HUDEP-2 (cell line): ENCODE measurements at regions not wholly inside any gene's neighbourhood (a gene's known extent, or its start where the extent isn't known, plus 50 kb on each side); places are given as distances from the start of the nearest gene placed in this dataset.

Experiments used
- DNase-seq, 76 experiments: peaks; one replicate each; lab custom pipeline; 2025; ENCODE audit not compliant: unreplicated experiment in 76 of 76; lab: John Stamatoyannopoulos, UW

GRCh38 chr2:19664646-19665045, 237.1 kb downstream of the TTC32 start:
- no peak for DNase-seq

- no peak for DNase-seq
These were observed 242.6 kb downstream of the TTC32 start for GRCh38 chr2:19659024-19659792.

GRCh38 chr2:19656011-19656410, 245.8 kb downstream of the TTC32 start:
- no peak for DNase-seq

- no peak for DNase-seq
These were observed 247.3 kb downstream of the TTC32 start for GRCh38 chr2:19654310-19655090.

GRCh38 chr2:19653509-19653908, 248.3 kb downstream of the TTC32 start:
- no peak for DNase-seq

GRCh38 chr2:19652811-19653210, 249.0 kb downstream of the TTC32 start:
- no peak for DNase-seq

GRCh38 chr2:19651466-19651865, 250.3 kb downstream of the TTC32 start:
- DNase-seq, result no peak

GRCh38 chr2:19649785-19650380, 251.9 kb downstream of the TTC32 start:
- no peak for DNase-seq

GRCh38 chr2:19649142-19649541, 252.6 kb downstream of the TTC32 start:
- DNase-seq, result no peak

- no peak for DNase-seq
These were observed 253.2 kb downstream of the TTC32 start for GRCh38 chr2:19648583-19648982.

- no peak for DNase-seq
These were observed 254.8 kb downstream of the TTC32 start for GRCh38 chr2:19646987-19647386.

- DNase-seq, result no peak
These were observed 257.0 kb downstream of the TTC32 start for GRCh38 chr2:19644763-19645162.

- DNase-seq, result no peak
These were observed 258.7 kb downstream of the TTC32 start for GRCh38 chr2:19643117-19643518.

- DNase-seq, result no peak
These were observed 259.3 kb downstream of the TTC32 start for GRCh38 chr2:19642501-19642900.

- no peak for DNase-seq
These were observed 265.8 kb downstream of the TTC32 start for GRCh38 chr2:19635951-19636510.

GRCh38 chr2:19632403-19632991, 269.3 kb downstream of the TTC32 start:
- no peak for DNase-seq

GRCh38 chr2:19631871-19632270, 269.9 kb downstream of the TTC32 start:
- DNase-seq, result no peak

- no peak for DNase-seq
These were observed 270.9 kb downstream of the TTC32 start for GRCh38 chr2:19630921-19631320.

GRCh38 chr2:19627359-19627758, 268.9 kb upstream of the OSR1 start:
- DNase-seq, result no peak

GRCh38 chr2:19623488-19623887, 265.1 kb upstream of the OSR1 start:
- DNase-seq, result no peak

GRCh38 chr2:19617257-19617848, 258.9 kb upstream of the OSR1 start:
- no peak for DNase-seq
